ENCODE measurements at regions not wholly inside any gene's neighbourhood (a gene's known extent, or its start where the extent isn't known, plus 50 kb on each side); places are given as distances from the start of the nearest gene placed in this dataset.

DNA sequence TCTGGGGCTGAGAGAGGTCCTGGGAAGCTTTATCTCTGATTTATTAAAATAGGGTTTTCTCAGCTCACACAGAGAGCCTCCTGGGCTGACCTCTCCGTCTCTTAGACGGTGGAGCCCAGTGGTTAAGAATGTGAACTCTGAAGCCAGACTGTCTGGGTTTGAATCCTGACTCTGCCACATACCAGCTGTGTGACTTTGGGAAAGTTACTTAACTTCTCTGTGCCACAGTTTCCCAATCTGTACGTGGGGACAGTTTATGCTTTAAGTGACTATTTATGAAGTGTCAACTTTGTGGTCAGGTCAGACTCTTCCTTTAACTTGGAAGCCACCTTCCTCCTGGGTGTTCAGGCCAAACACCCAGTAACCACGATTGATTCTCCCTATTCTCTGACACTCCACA lies 290.9 kb downstream of the AACS start:
- DNase-seq (ENCODE audit: low read depth in 2 of 2): no peak

DNA sequence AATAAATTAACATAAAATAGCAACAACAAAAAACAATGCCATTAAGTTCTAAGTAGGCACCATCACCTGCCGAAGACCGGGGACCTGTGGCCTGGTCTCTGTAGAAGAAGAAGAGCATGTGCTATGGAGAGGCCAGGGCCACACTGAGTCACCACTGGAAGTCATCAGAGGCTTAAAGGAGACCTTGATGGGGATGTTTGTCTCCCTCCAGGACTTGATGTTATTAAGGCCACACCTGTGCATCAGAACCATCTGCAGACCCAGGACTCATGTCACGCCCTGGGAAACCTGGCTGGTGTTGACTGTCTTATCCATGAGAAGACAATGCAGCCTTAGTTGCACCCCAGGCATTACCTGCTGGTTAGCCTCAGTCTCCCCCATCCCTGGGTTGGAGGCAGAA lies 292.3 kb downstream of the AACS start:
- no peak for DNase-seq (ENCODE audit: low read depth in 2 of 2)

DNA sequence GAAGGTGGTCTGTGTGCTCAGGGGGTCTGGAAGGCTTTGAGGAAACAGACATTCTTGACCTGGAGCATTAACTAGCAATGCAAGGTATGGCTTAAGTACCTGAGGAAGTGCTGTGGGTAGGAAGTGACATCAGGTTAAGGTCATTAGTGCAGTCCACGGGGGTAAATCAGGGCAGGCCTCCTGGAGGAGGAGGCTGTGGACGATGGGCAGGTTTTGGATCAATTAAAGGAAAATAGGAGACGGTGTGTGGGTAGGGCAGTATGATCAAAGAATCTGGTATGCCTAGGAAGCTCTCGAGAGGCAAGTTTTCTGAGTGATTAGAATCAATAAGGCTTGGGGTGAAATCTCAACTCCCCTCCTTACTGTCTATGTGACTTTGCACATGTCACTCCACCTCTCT lies 295.3 kb downstream of the AACS start:
- DNase-seq (ENCODE audit: low read depth in 2 of 2): no peak

DNA sequence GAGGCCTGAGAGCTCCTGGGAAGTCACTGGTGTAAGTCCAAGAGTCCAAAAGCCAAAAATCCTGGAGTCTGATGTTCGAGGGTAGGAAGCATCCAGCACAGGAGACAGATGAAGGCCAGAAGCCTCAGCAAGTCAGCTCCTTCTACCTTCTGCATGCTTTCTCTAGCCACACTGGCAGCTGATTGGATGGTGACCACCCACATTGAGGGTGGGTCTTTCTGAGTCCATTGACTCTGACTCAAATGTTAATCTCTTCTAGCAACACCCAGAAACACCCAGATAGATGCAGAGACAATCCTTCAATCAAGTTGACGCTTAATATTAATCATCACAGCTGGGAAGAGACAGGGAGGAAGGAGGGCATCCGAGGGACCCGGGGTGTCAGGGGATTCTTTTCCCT lies 305.8 kb downstream of the AACS start:
- DNase-seq (ENCODE audit: low read depth in 2 of 2): no peak

DNA sequence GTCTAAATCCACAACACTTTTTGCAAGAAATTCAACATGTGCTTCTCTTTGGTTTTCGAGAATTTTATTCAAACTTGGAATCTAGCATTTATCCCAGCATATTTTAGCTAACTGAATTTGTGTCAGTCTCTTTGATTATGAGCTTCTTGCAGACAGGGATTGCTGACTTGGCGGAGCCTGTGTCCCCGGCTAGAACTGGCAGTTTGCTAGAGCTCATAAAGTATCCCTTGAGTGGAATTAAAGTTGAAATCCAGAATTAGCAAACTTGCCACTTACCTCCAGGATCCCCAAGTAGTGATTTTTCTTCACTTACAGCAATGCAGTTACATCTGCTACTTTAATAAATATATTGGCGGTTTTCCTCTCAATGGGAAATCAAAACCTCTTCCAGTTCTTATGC lies 306.9 kb downstream of the AACS start:
- DNase-seq (ENCODE audit: low read depth in 2 of 2): no peak

DNA sequence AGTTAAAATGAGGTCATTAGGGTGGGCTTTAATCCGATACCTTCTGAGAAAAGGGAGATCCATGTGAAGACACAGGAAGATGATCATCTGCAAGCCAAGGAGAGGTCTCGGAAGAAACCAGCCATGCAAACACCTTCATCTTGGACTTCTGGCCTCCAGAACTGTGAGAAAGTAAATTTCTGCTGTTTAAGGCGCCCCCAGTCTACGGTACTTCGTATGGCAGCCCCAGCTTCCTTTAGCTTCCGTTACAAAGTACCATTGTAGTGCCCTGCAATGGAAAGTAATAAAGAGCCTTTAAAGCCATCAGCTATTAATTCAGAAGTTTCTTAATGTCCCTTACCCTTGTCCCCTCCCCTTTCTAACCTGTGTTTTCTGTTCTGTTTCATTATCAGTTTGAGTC lies 308.1 kb downstream of the AACS start:
- no peak for DNase-seq (ENCODE audit: low read depth in 2 of 2)

DNA sequence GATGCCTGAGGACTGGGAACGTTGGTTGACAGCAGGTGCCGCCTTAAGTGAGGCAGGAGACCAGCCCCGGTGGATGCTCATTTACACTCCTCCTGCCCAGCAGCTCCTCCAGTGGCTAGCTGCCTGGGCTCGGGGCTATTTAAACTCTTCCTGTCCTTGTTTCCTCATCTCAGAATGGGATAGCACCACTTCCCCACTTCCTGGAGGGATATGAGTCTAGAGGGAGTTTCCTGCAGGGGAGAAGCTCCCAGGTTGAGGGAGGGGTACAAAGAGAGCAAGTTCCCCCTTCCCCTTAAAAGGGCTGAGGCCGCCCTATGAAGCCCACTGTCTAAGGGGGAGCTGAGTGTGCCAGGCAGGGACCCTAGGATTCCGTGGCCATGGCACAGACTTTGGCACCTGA lies 311.2 kb downstream of the AACS start:
- DNase-seq (ENCODE audit: low read depth in 2 of 2): no peak

DNA sequence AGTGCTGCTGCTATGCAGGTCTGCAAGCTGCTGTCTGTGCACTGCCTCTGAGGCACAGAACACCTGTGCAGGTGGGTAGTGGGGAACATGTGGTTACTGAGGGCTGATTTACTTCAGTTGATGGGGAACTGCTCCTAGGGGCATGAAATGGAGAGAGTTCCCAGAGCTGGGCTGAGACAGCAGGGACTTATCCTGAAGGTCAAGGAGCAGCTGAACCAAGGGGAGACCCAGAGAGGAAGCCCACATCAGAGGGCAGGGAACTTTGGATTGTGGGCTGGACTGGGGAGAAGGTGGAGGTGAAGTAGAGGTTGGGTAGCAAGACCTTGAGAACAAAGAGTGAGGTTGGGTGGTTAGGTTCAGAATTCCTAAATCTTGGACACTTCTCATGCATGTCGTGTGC lies 311.9 kb downstream of the AACS start:
- no peak for DNase-seq (ENCODE audit: low read depth in 2 of 2)

DNA sequence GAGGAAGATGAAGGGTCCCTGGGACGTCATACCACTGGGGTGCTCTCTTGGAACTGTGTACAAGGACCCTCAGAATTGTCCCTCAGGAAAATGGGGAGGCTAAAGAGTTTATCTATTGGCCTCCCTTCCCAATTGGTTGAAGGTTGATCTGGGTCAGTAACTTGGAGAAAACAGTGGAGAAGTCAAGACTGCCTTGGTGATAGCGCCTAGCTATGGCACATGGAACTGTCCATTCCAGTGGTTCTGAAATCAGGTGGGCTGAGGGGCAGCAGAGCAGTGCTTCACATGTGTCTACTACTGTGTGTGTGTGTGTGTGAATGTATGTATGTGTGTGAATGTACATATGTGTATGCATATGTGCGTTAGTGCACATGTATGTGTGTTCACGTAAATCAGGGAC lies 316.1 kb downstream of the AACS start:
- DNase-seq (ENCODE audit: low read depth in 2 of 2): no peak

DNA sequence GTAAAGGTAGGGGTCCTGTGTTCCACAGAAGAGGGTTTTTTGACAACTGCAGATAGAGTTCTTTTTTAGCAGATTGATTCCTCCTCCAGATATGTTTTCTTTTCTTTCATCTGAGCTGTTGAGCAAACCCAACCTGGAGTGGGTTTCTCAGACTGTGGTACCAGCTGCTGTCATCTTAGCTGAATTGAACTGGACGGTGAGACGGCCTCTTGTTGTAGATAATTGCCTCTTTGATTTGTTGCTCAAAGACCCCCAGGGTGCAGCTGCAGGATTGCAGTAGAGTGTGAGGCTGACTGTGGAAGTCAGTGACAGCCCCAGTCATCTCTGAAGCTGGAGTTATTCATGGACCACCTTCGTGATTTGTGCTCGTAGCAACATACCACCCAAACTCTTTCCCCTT lies 317.7 kb downstream of the AACS start:
- DNase-seq (ENCODE audit: low read depth in 2 of 2): no peak

DNA sequence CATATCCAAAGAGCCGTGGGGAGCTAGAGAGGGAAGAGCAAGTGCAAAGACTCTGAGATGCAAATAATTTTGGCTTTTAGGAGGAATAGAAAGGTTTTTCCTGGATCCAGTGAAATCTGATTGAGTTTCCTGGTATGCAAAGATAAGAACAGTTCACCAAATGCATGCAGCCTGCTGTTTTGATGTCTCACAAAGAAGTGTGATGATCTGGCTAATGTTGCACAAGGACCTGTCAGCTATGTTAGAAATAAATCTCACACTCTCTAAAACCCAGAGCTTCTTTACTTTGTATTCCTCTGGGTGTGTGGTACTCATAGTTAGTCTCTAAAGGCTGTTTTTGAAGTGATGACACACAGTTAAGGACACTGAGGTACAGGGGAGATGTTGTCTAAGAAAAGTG lies 321.4 kb downstream of the AACS start:
- DNase-seq (ENCODE audit: low read depth in 2 of 2): no peak

DNA sequence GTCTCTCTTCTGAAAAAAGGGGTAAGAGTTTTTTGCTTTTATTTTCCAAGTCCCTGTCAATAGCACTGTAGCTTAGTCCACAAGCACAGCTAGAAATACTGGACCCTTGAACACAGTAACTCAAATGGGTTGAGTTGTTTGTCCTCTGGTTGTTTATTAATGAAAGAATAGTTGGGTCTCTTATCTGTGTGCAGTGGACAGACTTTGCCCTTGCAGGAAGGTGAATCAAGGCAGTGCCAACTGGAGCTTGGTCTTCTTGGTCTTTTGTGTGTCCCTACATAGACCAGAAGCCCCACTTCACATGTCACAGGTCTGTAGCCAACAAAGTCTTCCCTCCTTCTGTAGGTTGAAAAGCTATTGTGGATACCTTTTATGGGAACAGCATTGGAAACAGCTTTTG lies 322.0 kb downstream of the AACS start:
- no peak for DNase-seq (ENCODE audit: low read depth in 2 of 2)

DNA sequence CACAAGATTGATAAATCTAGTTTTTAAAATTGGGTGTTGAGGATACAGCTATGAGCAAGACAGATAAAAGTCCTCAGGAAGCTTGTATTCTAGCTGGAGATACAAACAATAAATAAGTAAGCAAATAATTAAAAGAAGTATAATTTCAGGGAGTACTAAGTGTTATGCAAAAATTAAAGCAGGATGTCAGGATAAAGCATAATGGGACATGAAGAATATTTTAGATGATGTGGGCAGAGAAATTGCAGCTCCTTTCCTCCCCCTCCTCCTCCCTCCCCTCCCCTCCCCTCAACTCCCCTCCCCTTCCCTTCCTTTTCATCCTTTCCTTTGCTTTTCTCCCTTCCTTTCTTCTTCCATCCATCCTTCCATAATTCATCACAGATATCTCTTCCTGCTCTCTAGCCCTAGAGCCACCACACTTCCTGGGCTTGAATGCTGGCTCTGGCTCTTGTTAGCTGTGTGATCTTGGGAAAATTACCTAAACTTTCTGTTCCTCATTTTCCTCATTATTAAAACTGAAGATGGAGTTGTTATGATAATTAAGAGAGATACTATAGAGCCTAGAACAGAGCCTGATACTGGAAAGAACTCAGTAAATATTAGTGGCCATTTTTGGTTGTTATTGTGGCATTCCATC lies 323.9 kb downstream of the AACS start:
- DNase-seq (ENCODE audit: low read depth in 2 of 2): no peak

DNA sequence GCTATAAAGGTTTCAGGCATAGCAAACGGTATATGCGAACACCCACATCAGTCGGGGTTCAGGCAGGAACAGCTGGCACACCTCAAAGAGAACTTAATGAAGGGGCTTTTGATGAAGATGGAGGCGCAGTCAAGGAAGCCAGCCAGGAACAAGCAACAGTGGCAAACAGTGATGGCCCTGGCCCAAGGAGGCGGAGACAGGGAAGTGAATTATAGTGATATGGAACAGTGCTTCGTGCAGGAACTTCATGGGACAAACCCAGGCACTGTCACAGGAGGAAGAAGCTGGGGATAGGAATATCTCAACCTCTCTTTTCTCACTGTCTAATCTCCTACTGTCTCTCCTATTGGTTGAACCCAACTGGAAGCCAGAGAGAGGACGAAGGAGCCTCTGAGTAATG lies 328.3 kb downstream of the AACS start:
- no peak for DNase-seq (ENCODE audit: low read depth in 2 of 2)

DNA sequence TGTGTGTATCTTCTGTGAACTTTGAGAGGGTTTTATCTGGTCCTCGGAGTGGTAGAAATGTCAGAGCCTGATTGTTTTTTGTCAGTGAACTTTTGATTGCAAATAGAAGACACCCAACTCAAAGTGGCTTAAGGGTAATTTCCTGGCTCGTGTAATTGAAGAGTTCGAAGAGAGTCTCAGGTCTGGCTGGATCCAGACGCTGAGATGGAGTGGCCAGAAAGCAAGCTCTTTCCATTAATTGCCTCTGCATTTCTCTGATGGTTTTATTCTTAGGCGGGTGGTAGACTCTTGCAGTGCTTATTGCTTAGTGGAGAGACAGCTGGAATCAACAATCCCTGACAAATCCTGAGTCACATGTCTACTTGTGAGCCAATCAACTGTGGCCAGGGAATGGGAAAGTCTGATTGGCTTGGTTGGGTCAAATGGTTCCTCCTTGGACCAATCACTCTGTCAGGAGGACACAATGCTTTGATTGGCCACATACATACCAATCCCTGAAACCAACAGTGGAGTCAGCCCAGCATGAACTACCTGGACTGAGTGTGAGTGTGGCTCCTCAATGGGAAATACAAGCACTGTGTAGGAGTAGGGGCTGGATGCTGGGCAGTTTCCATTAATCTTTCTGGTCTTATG lies 330.5 kb downstream of the AACS start:
- no peak for DNase-seq (ENCODE audit: low read depth in 2 of 2)

DNA sequence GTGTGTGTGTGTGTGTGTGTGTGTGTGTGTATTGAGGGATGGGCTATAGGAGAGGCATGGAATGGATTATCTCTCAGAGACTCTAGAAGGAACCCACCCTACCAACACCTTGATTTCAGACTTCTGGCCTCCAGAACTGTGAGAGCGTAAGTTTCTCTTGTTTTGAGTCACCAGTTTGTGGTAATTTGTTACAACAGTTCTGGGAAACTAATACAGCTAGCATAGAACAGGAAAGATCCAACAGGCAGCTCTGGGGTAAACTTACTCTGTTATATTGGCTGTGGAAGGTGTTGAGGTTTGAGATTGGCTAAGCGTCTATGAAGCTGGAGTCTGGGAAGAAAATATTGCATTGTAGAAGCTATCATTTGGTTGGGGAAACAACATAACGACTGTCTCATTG lies 334.3 kb downstream of the AACS start:
- DNase-seq (ENCODE audit: low read depth in 2 of 2): no peak

DNA sequence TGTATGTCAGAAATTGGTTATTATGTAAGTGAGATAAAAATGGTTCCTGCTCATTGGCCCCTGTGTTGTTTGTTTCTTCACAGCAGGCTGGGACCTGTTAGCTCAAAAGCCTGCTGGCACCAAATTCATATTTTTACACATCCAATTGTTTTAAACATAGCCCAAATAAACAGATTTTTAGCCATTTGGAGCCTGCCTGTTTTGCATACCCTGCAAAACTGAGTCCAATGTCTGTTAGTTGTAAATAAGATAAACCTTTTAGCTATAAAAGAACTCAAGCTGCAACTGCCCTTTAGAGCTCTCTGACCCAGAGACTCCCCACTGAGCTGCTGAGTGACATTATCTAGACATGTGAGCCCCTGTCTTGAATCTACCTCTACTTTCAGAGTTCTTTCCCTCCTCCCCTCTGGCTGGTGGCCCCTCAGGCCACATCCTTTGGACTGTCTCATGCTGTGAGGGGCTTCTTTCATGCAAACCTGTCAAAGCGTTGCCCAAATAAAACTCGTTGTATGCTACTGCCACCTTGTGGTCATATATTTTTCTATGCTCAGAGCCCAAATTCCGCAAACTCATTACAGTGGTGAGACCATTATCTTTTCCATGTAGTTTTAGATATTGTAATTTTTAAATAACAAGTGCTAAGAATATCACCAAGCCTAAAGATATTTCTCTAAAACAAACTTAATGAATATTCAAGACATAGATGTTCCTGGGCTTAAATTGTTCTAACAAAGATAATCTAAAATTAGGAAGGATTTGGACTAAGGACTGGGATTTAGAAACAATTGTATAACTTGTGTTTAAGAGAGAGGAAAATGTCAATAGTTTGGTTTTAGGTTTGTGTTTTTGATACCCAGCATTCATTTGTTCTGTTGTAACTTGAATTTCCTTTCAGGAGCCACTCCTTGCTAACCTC lies 337.9 kb downstream of the AACS start:
- DNase-seq (ENCODE audit: low read depth in 2 of 2): no peak

DNA sequence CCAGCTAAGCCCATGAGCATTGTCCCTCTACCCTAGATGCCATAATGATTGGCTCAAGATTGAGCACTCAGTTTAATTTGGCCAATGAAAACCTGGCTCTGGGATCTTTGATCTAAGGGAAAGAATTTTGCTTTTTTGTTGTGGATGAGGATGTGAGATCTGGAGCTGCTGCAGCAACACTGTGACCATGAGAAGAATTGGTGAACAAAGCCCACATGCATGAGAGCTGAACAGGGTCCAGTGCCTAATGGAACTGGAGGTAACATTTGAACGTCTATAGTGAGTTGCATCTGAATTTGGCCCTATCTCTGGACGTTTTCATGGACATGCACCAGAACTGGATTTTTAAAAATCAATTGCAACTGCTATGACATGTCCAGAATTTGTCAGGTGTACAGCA lies 338.6 kb downstream of the AACS start:
- no peak for DNase-seq (ENCODE audit: low read depth in 2 of 2)

DNA sequence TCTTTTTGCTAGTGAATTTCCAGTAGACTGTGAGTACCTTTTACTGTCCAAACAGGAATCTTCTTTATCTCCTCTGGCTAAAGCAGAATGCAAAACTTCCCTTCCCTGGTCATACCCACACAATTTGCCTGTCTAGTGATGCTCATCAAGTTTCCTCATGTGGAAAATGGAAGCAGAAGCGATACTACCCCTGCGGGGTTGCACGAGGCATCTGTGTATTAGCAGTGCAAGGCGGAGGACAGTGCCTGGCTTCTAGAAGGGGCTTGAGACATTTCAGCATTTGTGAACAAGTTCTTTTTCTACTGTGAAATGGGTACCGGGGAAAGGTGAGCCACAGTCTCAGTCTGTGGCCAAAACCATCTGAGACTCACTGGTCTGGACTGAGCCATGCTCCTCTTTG lies 340.9 kb downstream of the AACS start:
- no peak for DNase-seq (ENCODE audit: low read depth in 2 of 2)

DNA sequence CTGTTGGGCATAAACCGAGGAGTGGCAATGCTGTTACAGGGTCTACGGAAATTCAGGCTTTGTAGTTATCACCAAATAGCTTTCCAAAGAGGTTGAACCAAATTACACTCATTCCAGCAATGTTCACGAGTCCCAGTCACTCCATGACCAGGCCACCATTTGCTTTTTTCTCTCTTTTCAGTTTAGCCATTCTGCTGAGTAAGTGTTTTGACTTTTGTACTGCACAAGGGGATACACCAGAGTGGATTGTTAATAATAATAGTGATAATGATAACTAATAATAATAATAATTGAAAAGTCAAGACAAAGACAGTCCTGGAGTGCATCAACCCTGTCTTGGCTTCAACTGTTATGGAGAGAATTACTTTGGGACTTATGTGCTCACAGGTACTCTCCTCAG lies 343.5 kb downstream of the AACS start:
- DNase-seq (ENCODE audit: low read depth in 2 of 2): no peak

DNA sequence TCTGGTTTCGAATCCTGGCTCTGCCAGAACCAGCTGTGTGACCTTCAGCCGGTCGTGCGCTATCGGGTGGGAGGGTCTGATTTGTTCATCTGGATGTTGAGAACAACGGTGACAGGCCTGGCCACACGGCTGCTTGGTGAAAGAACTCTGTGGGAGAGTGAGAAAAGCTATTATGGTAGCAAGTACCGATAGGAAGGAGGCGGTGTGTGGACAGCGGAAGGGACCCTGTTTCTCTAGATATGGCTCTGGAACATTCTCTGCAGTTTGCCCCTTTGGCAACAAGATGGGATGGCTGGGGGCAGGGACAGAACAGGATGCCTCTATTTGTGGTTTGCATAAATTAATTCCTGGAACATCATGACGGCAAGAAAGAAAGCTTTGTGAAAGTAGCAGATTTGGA lies 347.3 kb downstream of the AACS start:
- DNase-seq (ENCODE audit: low read depth in 2 of 2): no peak

DNA sequence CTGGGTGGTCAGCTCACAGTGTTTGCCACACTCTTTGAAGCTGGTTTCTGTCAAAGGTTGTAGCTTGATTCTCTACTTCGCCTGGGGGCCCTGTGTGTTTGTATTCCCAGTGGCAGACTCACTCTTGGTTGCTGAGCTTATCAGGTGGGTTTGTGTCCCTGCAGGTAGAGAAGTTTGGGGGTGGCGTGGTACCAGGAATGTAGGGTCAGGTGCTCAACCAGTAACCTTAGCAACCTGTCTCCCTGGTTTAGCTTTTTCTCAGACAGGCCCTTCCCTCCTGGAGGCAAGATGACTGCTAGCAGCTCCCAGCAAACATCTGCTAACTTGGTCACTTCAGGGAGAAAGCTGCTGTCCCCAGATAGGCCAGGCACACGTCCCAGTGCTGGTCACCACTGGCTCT lies 352.2 kb downstream of the AACS start:
- DNase-seq (ENCODE audit: low read depth in 2 of 2): no peak

DNA sequence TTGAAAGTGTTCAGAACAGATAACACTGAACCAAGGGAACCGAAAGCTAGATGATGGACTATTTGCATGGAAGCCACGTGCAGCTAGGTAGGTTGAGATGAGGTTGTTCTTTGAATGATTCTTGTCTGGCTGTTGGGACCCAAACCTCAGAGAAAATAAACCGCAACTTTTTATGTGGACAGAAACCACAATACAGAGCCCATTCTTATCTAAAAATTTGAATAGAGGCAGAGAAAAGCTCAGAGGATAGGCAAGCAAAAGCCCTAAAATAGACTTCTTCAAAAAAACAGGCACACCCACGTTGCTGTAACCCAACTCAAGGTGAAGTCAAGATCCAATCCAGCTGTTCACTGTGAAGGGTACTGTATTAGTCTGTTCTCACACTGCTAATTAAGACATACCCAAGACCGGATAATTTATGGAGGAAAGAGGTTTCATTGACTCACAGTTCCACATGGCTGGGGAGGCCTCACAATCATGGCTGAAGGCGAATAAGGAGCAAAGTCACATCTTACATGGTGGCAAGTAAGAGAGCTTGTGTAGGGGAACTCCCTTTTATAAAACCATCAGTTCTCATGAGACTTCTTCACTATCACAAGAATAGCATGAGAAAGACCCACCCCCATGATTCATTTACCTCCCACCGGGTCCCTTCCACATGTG lies 353.8 kb downstream of the AACS start:
- no peak for DNase-seq (ENCODE audit: low read depth in 2 of 2)
